ENCODE measurements at regions not wholly inside any gene's neighbourhood (a gene's known extent, or its start where the extent isn't known, plus 50 kb on each side); places are given as distances from the start of the nearest gene placed in this dataset.

DNA sequence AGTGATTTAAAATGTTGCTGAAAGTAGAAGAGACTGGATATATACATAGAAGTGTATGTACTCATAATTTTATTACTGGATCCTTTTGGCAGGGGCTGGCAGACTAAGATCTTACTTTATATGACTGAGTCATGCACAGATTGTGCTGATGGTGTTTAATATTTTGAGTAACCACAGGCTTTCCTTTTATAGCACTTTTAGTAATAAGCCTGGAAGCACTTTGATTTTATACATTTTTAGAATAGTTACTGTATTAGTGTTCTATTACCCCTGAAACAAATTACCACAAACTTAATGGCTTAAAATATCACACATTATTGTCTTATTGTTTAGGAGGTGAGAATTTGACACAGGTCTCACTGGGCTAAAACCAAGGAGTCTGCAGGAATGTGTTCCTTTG is 113.4 kb upstream of the CDH8 start:
- TF ChIP-seq CTCF (IDR thresholded peaks at IDR 0.05) (no peak), EP300 (IDR thresholded peaks at IDR 0.05) (no peak), POLR2A (IDR thresholded peaks at IDR 0.05) (no peak), POLR2AphosphoS5 (IDR thresholded peaks at IDR 0.05) (no peak)

Data from stomach (tissue), 4 donors.